Effector memory CD4-positive, alpha-beta T cell (primary cell): ENCODE measurements at regions not wholly inside any gene's neighbourhood (a gene's known extent, or its start where the extent isn't known, plus 50 kb on each side); places are given as distances from the start of the nearest gene placed in this dataset.

Experiments used
- DNase-seq, 3 donors: peaks; one replicate each; pipeline ENCODE4 v3.0.0-alpha.2; 2020
- H3K27ac ChIP-seq: 2 replicates; pipeline ENCODE4 v1.7.0; 2013; ENCODE audit warnings: mild to moderate bottlenecking, low read length, moderate library complexity; ENCODE audit not compliant: insufficient read depth, poor library complexity, severe bottlenecking
- H3K27me3 ChIP-seq: replicated peaks from 2 replicates; pipeline ENCODE4 v1.7.0; 2013; ENCODE audit warnings: mild to moderate bottlenecking, low read length; ENCODE audit not compliant: insufficient read depth, control insufficient read depth, poor library complexity, severe bottlenecking
- H3K36me3 ChIP-seq: 2 replicates; pipeline ENCODE4 v1.7.0; 2013; ENCODE audit warnings: mild to moderate bottlenecking, low read length, moderate library complexity; ENCODE audit not compliant: control insufficient read depth, insufficient read depth
- H3K4me1 ChIP-seq: 2 replicates; pipeline ENCODE4 v1.7.0; 2013; ENCODE audit warnings: low read length, mild to moderate bottlenecking; ENCODE audit not compliant: control insufficient read depth, insufficient read depth, poor library complexity, severe bottlenecking
- H3K4me3 ChIP-seq: 2 replicates; pipeline ENCODE4 v1.7.0; 2013; ENCODE audit warnings: low read length, low read depth, mild to moderate bottlenecking; ENCODE audit not compliant: insufficient read depth, poor library complexity, severe bottlenecking
- H3K9me3 ChIP-seq: 2 replicates; pipeline ENCODE4 v1.7.0; 2013; ENCODE audit warnings: mild to moderate bottlenecking, low read length, moderate library complexity; ENCODE audit not compliant: control insufficient read depth

DNA sequence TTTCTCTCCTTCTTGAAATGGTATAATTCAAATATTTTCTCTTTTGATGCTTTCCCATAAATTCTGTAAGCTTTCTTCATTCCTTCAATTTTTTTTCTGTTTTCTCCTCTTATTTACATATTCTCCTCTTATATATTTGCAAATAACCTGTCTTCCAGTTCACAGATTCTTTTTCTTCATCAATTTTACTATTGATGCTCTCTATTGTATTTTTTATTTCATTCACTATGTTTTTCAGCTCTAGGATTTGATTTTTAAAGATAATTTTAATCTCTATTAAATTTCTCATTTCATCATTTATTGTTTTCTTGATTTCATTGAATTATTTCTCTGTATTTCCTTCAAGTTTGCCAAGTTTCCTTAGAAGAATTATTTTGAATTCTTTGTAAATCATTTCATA, 54.0 kb upstream of the PRPS1L1 start:
- Histone ChIP-seq H3K36me3 (no peaks in the 10 kb centered on the region), H3K9me3 (peaks cover 7% of the 10 kb centered on the region), H3K4me3 (no peak overlapping the region), H3K27me3 (no peaks in the 10 kb centered on the region), H3K4me1 (peaks cover 4% of the 10 kb centered on the region), H3K27ac (no peak overlapping the region)
- DNase-seq = no peak

DNA sequence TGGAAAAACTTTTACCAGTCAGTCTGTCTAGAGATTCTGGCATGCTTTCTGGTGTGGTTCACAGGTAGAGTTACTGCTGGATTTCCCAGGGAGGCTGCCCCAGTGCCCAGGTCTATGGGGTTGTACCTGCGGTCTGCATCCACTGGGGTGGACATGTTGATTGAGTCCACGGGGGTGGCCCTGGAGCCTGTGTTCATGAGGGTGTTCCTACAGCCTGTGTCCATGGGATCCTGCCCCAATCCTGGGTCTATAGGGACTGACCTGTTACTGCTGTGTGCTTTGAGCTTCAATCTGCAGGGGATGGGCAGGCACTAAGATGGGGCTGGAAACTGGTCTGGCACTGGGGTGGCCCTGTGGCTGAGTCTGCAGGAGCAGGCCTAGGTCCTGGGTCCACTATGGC, 54.5 kb upstream of the PRPS1L1 start:
- peaks cover 7% of the 10 kb centered on the region for H3K9me3 ChIP-seq
- H3K4me3 ChIP-seq = no peak overlapping the region
- H3K27ac ChIP-seq = no peak overlapping the region
- H3K36me3 ChIP-seq = no peaks in the 10 kb centered on the region
- peaks cover 4% of the 10 kb centered on the region for H3K27me3 ChIP-seq
- no peak for DNase-seq
- peaks cover 4% of the 10 kb centered on the region for H3K4me1 ChIP-seq

GRCh38 chr7:18086165-18087025, 58.7 kb upstream of the PRPS1L1 start:
- H3K27me3 ChIP-seq = peaks cover 7% of the 10 kb centered on the region
- no peaks in the 10 kb centered on the region for H3K36me3 ChIP-seq
- peaks cover 4% of the 10 kb centered on the region for H3K4me1 ChIP-seq
- no peak overlapping the region for H3K4me3 ChIP-seq
- peaks cover 7% of the 10 kb centered on the region for H3K9me3 ChIP-seq
- DNase-seq = no peak
- no peak overlapping the region for H3K27ac ChIP-seq

DNA sequence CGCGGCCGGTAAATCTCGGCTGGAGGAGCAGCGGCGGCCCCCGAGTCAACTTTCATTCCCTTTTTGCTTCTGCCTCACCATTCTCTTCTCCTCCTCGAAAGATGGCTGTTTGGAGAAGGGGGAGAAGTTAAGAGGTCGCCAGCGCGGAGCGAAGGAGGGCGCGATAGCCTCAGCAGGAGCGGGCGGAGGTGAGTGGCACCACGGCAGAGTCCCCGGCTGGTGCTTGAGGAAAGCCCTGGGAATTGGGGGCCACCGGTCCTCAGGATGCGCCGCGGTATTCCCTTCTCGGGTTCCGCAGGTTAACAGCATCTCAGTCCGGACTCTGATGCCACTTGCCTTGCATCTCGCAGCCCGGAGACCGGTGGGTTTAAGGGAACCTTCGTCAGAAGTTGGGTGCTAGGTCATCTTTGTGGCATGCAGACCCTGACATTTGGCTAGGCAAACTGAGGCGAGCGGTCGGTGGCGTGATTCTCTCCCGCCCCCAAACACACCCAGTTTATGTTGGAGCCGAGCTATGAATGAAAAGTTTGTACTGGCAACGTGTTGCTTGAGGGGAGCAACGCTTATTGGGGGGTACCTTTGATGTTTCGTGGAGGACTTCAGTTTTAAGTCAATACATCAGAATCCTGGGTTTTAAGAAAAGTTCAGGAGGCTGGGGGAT, 59.5 kb upstream of the PRPS1L1 start:
- no peak for DNase-seq
- H3K9me3 ChIP-seq = peaks cover 4% of the 10 kb centered on the region
- H3K4me1 ChIP-seq = peaks cover 4% of the 10 kb centered on the region
- H3K4me3 ChIP-seq = no peak overlapping the region
- no peaks in the 10 kb centered on the region for H3K36me3 ChIP-seq
- peaks cover 7% of the 10 kb centered on the region for H3K27me3 ChIP-seq
- no peak overlapping the region for H3K27ac ChIP-seq

GRCh38 chr7:18087687-18088078, 60.0 kb upstream of the PRPS1L1 start:
- Histone ChIP-seq H3K36me3 (no peaks in the 10 kb centered on the region), H3K4me1 (peaks cover 4% of the 10 kb centered on the region), H3K27me3 (peaks cover 7% of the 10 kb centered on the region), H3K4me3 (no peak overlapping the region), H3K27ac (no peak overlapping the region), H3K9me3 (no peaks in the 10 kb centered on the region)
- DNase-seq = no peak

DNA sequence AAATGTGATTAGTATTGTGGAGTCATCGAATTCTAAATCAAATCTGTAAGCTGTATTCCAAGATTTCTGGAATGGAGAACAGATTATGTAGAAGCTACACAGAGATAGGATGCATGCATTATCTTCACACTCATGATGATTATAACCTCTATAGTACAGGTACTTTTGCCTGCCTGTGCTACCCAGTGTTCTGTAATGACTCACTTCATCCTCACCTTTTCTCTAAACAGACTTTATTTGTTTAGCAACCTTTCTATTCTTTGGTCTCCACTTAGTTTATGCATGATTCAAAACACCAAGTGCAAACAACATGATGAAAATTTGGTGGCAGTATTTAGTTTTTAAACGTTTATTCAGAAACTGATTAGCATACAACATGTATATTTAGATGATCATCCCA, 68.4 kb upstream of the PRPS1L1 start:
- Histone ChIP-seq H3K27ac (no peak overlapping the region), H3K4me1 (no peaks in the 10 kb centered on the region), H3K4me3 (no peak overlapping the region), H3K9me3 (no peaks in the 10 kb centered on the region), H3K36me3 (no peaks in the 10 kb centered on the region), H3K27me3 (no peaks in the 10 kb centered on the region)
- DNase-seq = no peak

DNA sequence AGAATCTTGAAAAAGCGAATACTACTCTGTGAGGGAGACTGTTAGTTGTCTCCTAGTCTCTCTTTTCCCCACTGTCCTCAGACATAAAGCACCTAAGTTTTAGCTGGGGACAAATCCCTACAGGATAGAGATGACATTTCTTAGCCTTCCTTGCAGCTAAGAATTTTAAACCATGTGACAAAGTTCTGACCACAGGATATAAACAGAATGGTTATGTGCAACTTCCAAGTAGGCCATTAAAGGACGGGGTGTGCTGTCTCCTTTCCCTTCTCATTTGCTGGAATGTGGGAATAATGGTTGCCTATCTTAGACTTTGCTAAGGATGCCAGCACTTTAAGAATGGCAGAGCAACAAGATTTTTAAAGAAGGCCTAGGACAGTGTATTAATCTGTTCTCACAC, 74.9 kb upstream of the PRPS1L1 start:
- DNase-seq = no peak
- no peak overlapping the region for H3K27ac ChIP-seq

DNA sequence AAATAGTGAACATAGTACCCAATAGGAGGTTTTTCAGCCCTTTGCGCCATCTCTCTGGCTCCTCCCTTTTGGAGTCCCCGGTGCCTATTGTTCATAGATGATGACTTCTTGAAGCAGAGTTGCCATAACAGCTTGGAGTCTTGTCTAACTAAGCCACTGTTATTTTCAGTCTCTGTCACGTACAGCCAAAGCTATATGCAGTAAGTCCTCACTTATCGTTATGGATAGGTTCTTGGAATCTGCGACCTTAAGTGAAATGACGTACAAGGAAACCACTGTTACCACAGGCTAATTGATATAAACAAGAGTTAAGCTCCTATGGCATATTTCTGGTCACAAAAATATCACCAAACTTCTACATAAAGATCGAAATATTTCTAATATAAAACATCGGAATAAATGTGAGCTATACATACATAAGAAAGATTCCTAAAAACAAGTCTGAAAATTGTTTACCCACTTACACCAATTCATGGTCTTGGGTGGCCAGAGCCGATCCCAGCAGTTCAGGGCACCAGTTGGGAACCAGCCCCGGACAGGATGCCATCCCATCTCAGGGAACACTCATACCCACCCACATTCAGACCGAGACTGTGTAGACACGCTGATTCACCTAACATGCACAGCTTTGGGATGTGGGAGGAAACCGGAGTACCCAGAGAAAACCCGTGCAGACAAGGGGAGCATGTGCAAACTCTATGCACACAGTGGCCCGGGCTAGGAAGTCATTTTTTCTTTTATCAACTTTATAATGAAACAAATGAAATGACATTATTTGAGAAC, 76.0 kb upstream of the PRPS1L1 start:
- H3K36me3 ChIP-seq = no peaks in the 10 kb centered on the region
- no peak for DNase-seq
- H3K27ac ChIP-seq = no peak overlapping the region
- H3K27me3 ChIP-seq = no peaks in the 10 kb centered on the region
- H3K4me1 ChIP-seq = no peaks in the 10 kb centered on the region
- H3K4me3 ChIP-seq = no peak overlapping the region
- no peaks in the 10 kb centered on the region for H3K9me3 ChIP-seq

More for the DNA sequence above, 74.9 kb upstream of the PRPS1L1 start:
- Histone ChIP-seq H3K4me1 (no peaks in the 10 kb centered on the region), H3K4me3 (no peak overlapping the region), H3K9me3 (no peaks in the 10 kb centered on the region), H3K36me3 (no peaks in the 10 kb centered on the region), H3K27me3 (no peaks in the 10 kb centered on the region)

DNA sequence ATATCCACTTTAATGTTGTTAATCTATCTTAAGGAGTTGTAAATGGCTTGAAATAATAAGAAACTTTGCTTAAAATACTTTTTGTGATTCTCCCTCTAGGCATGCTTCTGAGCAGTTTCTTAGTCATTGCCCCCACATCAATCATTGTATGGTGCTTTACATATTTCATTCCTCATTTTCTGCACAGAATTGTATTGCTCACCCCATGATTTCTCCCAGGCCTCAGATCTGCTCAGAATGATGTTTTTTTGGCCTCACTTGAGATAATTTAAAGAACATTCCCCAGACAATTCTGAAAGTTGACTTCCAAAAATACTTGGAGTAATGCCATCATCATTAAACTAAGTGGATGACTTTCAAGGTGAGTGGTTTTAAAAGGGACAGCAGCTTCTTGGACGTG, 82.1 kb upstream of the PRPS1L1 start:
- no peak for DNase-seq
- Histone ChIP-seq H3K36me3 (no peaks in the 10 kb centered on the region), H3K27ac (no peak overlapping the region), H3K27me3 (no peaks in the 10 kb centered on the region), H3K4me1 (no peaks in the 10 kb centered on the region), H3K9me3 (no peaks in the 10 kb centered on the region), H3K4me3 (no peak overlapping the region)

DNA sequence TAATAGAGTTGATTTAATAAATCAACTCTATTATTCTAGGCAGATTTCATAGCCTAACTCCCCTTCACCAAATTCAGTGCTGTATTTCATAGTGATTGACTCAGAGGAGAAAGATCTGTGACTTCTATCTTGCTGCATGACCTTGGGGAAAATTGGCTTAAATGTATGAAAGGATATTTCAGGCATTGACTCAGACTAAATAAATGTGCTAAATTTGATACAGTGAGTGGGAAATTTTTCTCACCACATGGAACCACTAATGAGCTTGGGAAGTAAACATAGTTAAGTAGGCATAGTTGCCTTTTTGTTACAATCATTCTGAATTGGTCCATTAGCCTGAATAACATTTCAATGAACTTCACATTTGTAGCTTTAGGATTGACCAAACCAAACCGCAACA, 89.0 kb upstream of the PRPS1L1 start:
- DNase-seq = no peak
- no peaks in the 10 kb centered on the region for H3K9me3 ChIP-seq

More for the DNA sequence above, 89.0 kb upstream of the PRPS1L1 start:
- no peaks in the 10 kb centered on the region for H3K27me3 ChIP-seq
- H3K4me3 ChIP-seq = no peak overlapping the region
- no peak overlapping the region for H3K27ac ChIP-seq
- H3K36me3 ChIP-seq = no peaks in the 10 kb centered on the region
- H3K4me1 ChIP-seq = no peaks in the 10 kb centered on the region
